ENCODE measurements at regions not wholly inside any gene's neighbourhood (a gene's known extent, or its start where the extent isn't known, plus 50 kb on each side); places are given as distances from the start of the nearest gene placed in this dataset.

- in situ Hi-C loops (cut with MboI; ENCODE audit: low pct_unique_long_range_greater_than_20kb, low sequenced_read_pairs), result no loop called here
- no peak for DNase-seq
Observed at GRCh38 chr5:167608390-167609272, 682.8 kb upstream of the WWC1 start.

DNA sequence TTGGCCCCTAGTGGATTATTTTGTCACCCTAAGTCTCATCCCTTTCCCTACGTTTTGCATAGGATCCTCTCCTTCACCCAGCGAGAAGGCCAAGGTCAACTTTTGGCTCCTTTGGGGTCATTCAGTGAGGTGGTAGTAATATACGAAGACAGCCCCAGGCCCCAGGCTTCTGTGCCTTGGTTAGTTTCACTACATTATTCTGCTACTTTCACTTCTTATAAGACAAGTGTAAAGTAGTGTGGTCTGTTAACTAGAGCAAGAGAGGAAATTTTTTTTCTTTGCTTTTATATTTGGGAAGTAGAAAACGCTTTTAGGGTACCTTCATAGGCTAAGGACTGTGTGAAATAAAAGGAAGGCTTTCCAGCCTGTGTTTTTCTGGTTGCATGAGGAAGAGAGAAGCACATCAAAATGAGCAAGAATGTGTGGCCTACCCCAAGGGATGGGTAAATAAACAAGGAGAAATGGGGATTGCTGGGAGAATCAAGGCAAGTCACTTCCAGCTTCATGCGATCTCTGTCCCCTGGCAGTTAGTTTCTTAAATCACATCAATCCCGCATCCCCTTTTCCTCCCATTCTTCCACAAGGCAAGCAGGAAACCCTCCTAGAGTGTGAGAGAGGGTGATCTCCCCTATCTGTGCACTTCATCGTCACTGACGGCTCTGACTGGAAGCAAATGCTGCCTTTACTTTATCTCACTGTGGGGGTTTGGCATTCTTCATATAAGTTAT, 677.0 kb upstream of the WWC1 start:
- in situ Hi-C loops (cut with MboI; ENCODE audit: low pct_unique_long_range_greater_than_20kb, low sequenced_read_pairs), result no loop called here

GRCh38 chr5:167616043-167616890, 675.2 kb upstream of the WWC1 start:
- in situ Hi-C loops (cut with MboI; ENCODE audit: low pct_unique_long_range_greater_than_20kb, low sequenced_read_pairs), result no loop called here
- DNase-seq, result no peak

More for the DNA sequence above, 677.0 kb upstream of the WWC1 start:
- DNase-seq, result no peak

- in situ Hi-C loops (cut with MboI; ENCODE audit: low pct_unique_long_range_greater_than_20kb, low sequenced_read_pairs), result no loop called here
Observed at GRCh38 chr5:167623354-167623753, 668.1 kb upstream of the WWC1 start.

GRCh38 chr5:167624053-167624452, 667.4 kb upstream of the WWC1 start:
- in situ Hi-C loops (cut with MboI; ENCODE audit: low pct_unique_long_range_greater_than_20kb, low sequenced_read_pairs), result no loop called here
- DNase-seq, result no peak

More at GRCh38 chr5:167623354-167623753, 668.1 kb upstream of the WWC1 start:
- no peak for DNase-seq

DNA sequence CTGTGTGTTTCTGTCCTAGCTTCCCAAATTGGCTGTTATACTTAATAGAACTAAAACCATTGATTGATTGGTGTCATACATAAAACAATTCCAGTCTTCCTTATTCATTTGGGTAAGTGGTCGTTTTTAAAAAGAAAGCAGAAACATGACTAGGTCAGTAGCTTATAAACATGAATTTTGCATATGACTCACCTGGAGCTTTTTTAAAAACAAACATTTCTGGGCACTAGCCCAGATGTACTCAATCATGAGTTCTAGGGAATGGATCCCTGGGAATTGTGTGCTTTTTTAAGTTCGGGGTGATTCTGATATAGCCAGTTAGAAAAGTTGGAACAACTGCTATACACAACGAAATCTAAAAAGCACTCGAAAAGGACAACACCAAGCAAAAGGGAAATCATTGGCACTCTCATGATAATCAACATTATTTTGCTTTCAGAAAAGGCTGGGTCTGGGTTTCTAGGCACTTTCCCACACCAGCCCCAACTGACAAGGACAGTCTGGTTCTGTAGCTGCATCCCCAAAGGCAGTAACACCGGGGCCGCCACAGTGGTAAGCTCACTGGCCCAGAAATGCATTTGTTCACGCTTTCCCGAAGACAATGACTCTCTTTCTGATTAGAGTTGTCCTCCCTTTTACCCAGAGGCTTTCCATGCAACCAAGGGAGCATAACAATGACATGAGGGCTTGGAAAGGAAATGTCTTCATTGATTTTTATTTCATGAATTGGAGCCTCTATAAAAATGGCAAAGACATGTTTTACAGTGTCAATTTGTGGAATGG, 664.9 kb upstream of the WWC1 start:
- no peak for DNase-seq
- in situ Hi-C loops (cut with MboI; ENCODE audit: low pct_unique_long_range_greater_than_20kb, low sequenced_read_pairs), result no loop called here

- in situ Hi-C loops (cut with MboI; ENCODE audit: low pct_unique_long_range_greater_than_20kb, low sequenced_read_pairs), result no loop called here
- DNase-seq, result no peak
Observed at GRCh38 chr5:167629634-167630033, 661.8 kb upstream of the WWC1 start.

GRCh38 chr5:167631191-167631590, 660.3 kb upstream of the WWC1 start:
- in situ Hi-C loops (cut with MboI; ENCODE audit: low pct_unique_long_range_greater_than_20kb, low sequenced_read_pairs), result no loop called here
- DNase-seq, result no peak

GRCh38 chr5:167633114-167633513, 658.3 kb upstream of the WWC1 start:
- no peak for DNase-seq
- in situ Hi-C loops (cut with MboI; ENCODE audit: low pct_unique_long_range_greater_than_20kb, low sequenced_read_pairs), result no loop called here

DNA sequence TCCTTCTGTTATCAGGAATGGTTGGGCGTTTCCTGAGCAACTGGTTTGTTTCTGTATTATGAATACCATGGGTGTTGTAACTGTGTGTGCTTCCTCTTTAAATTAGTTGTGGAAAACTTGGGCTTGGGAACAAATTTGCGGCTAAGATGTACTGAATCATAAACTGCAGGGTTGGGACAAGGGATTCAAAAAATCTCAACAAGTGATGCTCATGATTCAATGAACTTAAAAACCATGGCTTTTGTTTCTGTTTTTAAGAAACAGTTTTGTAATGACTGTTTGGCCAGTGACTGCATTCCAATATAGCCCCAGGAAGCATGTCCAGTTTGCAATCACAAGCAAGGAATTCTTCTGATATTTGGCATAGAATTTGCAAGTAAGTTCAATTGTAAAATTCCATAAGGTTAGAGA, 657.5 kb upstream of the WWC1 start:
- DNase-seq, result no peak
- in situ Hi-C loops (cut with MboI; ENCODE audit: low pct_unique_long_range_greater_than_20kb, low sequenced_read_pairs), result no loop called here

- in situ Hi-C loops (cut with MboI; ENCODE audit: low pct_unique_long_range_greater_than_20kb, low sequenced_read_pairs), result no loop called here
- DNase-seq, result no peak
Observed at GRCh38 chr5:167634432-167634831, 657.0 kb upstream of the WWC1 start.

DNA sequence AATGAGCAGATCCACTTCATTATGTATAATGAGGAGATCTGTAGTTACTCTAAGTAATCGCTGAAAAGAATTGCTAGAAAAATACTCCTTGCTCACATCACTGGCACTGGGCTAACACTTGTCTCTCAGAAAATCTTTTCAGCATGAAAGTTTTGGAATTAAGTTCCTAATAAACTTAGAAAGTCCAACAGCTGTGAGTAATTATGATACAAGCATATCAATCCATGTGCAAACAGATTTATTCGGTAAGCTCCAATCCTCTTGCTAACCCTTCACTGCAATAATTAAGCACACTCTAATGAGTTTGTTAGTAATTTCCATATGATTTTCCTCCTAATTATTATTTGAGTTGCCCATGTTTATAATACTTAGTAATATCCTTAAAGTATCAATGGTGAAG, 652.6 kb upstream of the WWC1 start:
- in situ Hi-C loops (cut with MboI; ENCODE audit: low pct_unique_long_range_greater_than_20kb, low sequenced_read_pairs), result no loop called here
- DNase-seq, result no peak

GRCh38 chr5:167639273-167639672, 652.2 kb upstream of the WWC1 start:
- no peak for DNase-seq
- in situ Hi-C loops (cut with MboI; ENCODE audit: low pct_unique_long_range_greater_than_20kb, low sequenced_read_pairs), result no loop called here

GRCh38 chr5:167639766-167640165, 651.7 kb upstream of the WWC1 start:
- in situ Hi-C loops (cut with MboI; ENCODE audit: low pct_unique_long_range_greater_than_20kb, low sequenced_read_pairs), result no loop called here
- no peak for DNase-seq

DNA sequence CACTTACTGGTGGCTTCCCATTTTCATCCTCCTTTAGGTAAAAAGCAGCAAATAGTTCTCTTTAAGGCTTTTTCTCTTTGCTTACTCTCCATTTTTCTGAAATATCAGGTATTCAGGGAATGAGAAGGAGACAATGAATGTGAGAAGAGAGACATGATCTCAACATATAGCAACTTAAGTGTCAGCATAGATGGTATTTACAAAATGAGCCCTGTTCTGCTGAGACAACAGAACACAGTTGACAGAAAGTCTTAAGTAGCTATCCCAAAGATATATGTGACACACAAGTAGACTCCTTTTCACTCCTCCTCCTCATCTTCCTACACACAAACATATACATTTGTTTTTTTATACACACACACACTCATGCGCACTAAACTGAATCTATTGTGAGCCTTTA, 649.3 kb upstream of the WWC1 start:
- in situ Hi-C loops (cut with MboI; ENCODE audit: low pct_unique_long_range_greater_than_20kb, low sequenced_read_pairs), result no loop called here

DNA sequence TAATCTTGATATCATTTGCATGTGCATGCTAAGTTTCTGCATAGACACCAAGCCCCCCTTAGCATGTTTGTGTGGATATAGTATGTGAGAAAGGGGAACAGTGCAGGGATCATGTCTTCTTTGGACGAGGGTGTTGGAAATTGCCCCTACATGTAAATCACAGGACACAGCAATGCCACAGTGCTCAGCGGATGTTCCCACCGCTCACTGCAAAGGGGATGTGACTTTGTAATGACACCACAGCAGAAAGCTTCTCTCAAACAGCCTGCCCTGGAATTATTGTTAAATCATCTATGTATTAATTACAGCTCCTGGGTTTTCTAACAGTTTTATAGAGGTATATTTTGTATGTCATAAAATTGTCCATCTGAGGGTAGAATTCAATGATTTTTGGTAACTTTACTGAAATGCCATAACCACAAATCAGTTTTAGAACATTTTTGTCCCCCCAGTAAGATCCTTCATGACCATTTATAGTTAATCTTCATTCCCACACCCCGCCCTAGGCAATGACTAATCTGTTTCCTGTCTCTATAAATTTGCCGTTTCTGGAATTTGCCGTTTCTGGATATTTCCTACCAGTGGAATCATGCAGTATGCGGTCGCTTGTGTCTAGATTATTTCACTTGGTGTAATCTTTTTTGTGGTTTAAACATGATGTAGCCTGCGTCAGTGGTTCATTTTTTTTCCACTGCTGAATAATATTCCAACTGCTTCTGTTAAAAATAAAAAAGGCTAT, 648.5 kb upstream of the WWC1 start:
- in situ Hi-C loops (cut with MboI; ENCODE audit: low pct_unique_long_range_greater_than_20kb, low sequenced_read_pairs), result no loop called here
- DNase-seq, result no peak

More for the DNA sequence above, 649.3 kb upstream of the WWC1 start:
- DNase-seq, result no peak

- no peak for DNase-seq
- in situ Hi-C loops (cut with MboI; ENCODE audit: low pct_unique_long_range_greater_than_20kb, low sequenced_read_pairs), result no loop called here
Observed at GRCh38 chr5:167643631-167644280, 647.7 kb upstream of the WWC1 start.

DNA sequence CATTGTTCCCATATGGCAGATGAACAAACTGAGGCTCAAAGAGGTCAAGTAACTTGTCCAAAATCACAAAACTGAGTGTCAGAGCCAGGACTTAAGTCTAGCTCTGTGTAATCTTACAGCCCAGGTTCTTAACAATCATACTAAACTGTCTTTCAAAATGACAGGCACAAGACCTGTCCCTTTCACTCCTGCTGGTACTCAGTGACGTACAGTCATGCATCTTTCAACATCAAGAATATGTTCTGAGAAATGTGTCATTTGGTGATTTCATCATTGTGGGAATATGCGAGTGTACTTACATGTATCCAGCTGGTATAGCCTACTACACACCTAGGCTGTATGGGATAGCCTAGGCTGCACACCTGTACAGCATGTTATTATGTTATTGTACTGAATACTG, 646.8 kb upstream of the WWC1 start:
- in situ Hi-C loops (cut with MboI; ENCODE audit: low pct_unique_long_range_greater_than_20kb, low sequenced_read_pairs), result no loop called here
- no peak for DNase-seq

All from KBM-7 (cell line).